Esophagus muscularis mucosa (tissue), 3 donors: ENCODE measurements at regions not wholly inside any gene's neighbourhood (a gene's known extent, or its start where the extent isn't known, plus 50 kb on each side); places are given as distances from the start of the nearest gene placed in this dataset.

Experiments used
- CTCF ChIP-seq, 3 experiments: fragments of 200-600 bp in 2 of 3; fragments of 450-650 bp in 1 of 3; sonication (generic) in 2 of 3; IDR thresholded peaks; one replicate each; pipeline ENCODE4 v1.5.1; 2017 to 2019; ENCODE audit warnings: antibody characterized with exemption in 3 of 3, mild to moderate bottlenecking in 2 of 3, moderate library complexity in 1 of 3
- POLR2A ChIP-seq: fragments of 450-650 bp; IDR thresholded peaks from one replicate; pipeline ENCODE4 v1.6.1; 2017; ENCODE audit warnings: antibody characterized with exemption, moderate library complexity, mild to moderate bottlenecking, low read depth

- no peak for TF ChIP-seq POLR2A
- TF ChIP-seq CTCF (IDR thresholded peaks at IDR 0.05): no peak
Observed at GRCh38 chr15:62515696-62516395, 350.8 kb upstream of the C2CD4B start.
